GM21825 (cell line): ENCODE measurements at regions not wholly inside any gene's neighbourhood (a gene's known extent, or its start where the extent isn't known, plus 50 kb on each side); places are given as distances from the start of the nearest gene placed in this dataset.

Experiments used
- ATAC-seq: cut with Tn5 transposase; IDR thresholded peaks from one replicate; pipeline ENCODE4 v1.9.1; 2021; ENCODE audit warnings: mild to moderate bottlenecking, moderate library complexity; ENCODE audit not compliant: unreplicated experiment

GRCh38 chr10:107914450-107915214 lies 750.1 kb upstream of the SORCS1 start:
- no peak for ATAC-seq

- no peak for ATAC-seq
Observed at GRCh38 chr10:107913317-107914294, 749.1 kb upstream of the SORCS1 start.

- no peak for ATAC-seq
Observed at GRCh38 chr10:107901076-107901475, 736.6 kb upstream of the SORCS1 start.

GRCh38 chr10:107900131-107900530 lies 735.6 kb upstream of the SORCS1 start:
- ATAC-seq: no peak

- no peak for ATAC-seq
Observed at GRCh38 chr10:107899502-107900062, 735.1 kb upstream of the SORCS1 start.

- no peak for ATAC-seq
Observed at GRCh38 chr10:107899075-107899474, 734.6 kb upstream of the SORCS1 start.

- ATAC-seq: no peak
Observed at GRCh38 chr10:107898392-107898791, 733.9 kb upstream of the SORCS1 start.

GRCh38 chr10:107894516-107894915 lies 730.0 kb upstream of the SORCS1 start:
- no peak for ATAC-seq

- ATAC-seq: no peak
Observed at GRCh38 chr10:107889105-107889504, 724.6 kb upstream of the SORCS1 start.

- ATAC-seq: no peak
Observed at GRCh38 chr10:107880185-107880584, 715.7 kb upstream of the SORCS1 start.

GRCh38 chr10:107873007-107873406 lies 708.5 kb upstream of the SORCS1 start:
- no peak for ATAC-seq

GRCh38 chr10:107865691-107866090 lies 701.2 kb upstream of the SORCS1 start:
- no peak for ATAC-seq

GRCh38 chr10:107859065-107859464 lies 694.6 kb upstream of the SORCS1 start:
- no peak for ATAC-seq

GRCh38 chr10:107856047-107856315 lies 691.5 kb upstream of the SORCS1 start:
- no peak for ATAC-seq

GRCh38 chr10:107855301-107856046 lies 691.0 kb upstream of the SORCS1 start:
- no peak for ATAC-seq

GRCh38 chr10:107848726-107849360 lies 684.3 kb upstream of the SORCS1 start:
- no peak for ATAC-seq

- no peak for ATAC-seq
Observed at GRCh38 chr10:107847620-107848019, 683.1 kb upstream of the SORCS1 start.

- ATAC-seq: no peak
Observed at GRCh38 chr10:107834706-107835105, 670.2 kb upstream of the SORCS1 start.

- ATAC-seq: no peak
Observed at GRCh38 chr10:107831772-107832171, 667.3 kb upstream of the SORCS1 start.

- ATAC-seq: no peak
Observed at GRCh38 chr10:107829161-107829560, 664.7 kb upstream of the SORCS1 start.

- ATAC-seq: no peak
Observed at GRCh38 chr10:107826171-107826570, 661.7 kb upstream of the SORCS1 start.
